SK-N-SH (cell line): ENCODE measurements at regions not wholly inside any gene's neighbourhood (a gene's known extent, or its start where the extent isn't known, plus 50 kb on each side); places are given as distances from the start of the nearest gene placed in this dataset.

ENCODE experiments used
- FOXM1 ChIP-seq: IDR thresholded peaks from 2 replicates; pipeline ENCODE4 v1.4.0; 2012; ENCODE audit warnings: low read depth, mild to moderate bottlenecking
- MXI1 ChIP-seq: IDR thresholded peaks from 2 replicates; pipeline ENCODE4 v1.6.1; 2012; ENCODE audit warnings: mild to moderate bottlenecking, low read depth, low read length, improper control_type of control experiment
- RAD21 ChIP-seq: IDR thresholded peaks from 2 replicates; pipeline ENCODE4 v1.6.1; 2012; ENCODE audit warnings: mild to moderate bottlenecking, low read length
- USF2 ChIP-seq: fragments of 150-350 bp; IDR thresholded peaks from 2 replicates; pipeline ENCODE4 v1.6.1; 2017; ENCODE audit warnings: antibody characterized with exemption, low read length, low read depth, borderline replicate concordance

- TF ChIP-seq USF2 (no peak), FOXM1 (no peak), MXI1 (no peak), RAD21 (no peak)
These were observed 58.9 kb upstream of the CTNNA2 start for GRCh38 chr2:79453918-79454317.
